Osteocyte (in vitro differentiated cells): ENCODE measurements at regions not wholly inside any gene's neighbourhood (a gene's known extent, or its start where the extent isn't known, plus 50 kb on each side); places are given as distances from the start of the nearest gene placed in this dataset.

Experiments
- DNase-seq: peaks from one replicate; pipeline ENCODE4 v3.0.0; 2021; ENCODE audit warnings: mixed read lengths; ENCODE audit not compliant: unreplicated experiment; ENCODE audit errors: extremely low spot score
- H3K27ac Mint-ChIP-seq: one replicate; pipeline ENCODE4 v1.8.0; 2021; ENCODE audit warnings: mild to moderate bottlenecking, mixed read lengths; ENCODE audit not compliant: unreplicated experiment
- H3K27me3 Mint-ChIP-seq: one replicate; pipeline ENCODE4 v1.8.0; 2021; ENCODE audit warnings: mixed read lengths; ENCODE audit not compliant: unreplicated experiment
- H3K36me3 Mint-ChIP-seq: one replicate; pipeline ENCODE4 v1.8.0; 2021; ENCODE audit warnings: mixed read lengths; ENCODE audit not compliant: unreplicated experiment
- H3K4me1 Mint-ChIP-seq: one replicate; pipeline ENCODE4 v1.8.0; 2021; ENCODE audit warnings: mixed read lengths; ENCODE audit not compliant: unreplicated experiment
- H3K4me3 Mint-ChIP-seq: one replicate; pipeline ENCODE4 v1.8.0; 2021; ENCODE audit warnings: mild to moderate bottlenecking, moderate library complexity, mixed read lengths; ENCODE audit not compliant: unreplicated experiment
- H3K9me3 Mint-ChIP-seq: one replicate; pipeline ENCODE4 v1.8.0; 2021; ENCODE audit warnings: mixed read lengths; ENCODE audit not compliant: unreplicated experiment
- TF ChIP-seq, protein P1 (sequence below): fragments of 200-600 bp; sonication (generic); IDR thresholded peaks from 2 replicates; pipeline ENCODE4 v1.5.0; 2021; ENCODE audit warnings: antibody characterized with exemption, mild to moderate bottlenecking, moderate library complexity

DNA sequence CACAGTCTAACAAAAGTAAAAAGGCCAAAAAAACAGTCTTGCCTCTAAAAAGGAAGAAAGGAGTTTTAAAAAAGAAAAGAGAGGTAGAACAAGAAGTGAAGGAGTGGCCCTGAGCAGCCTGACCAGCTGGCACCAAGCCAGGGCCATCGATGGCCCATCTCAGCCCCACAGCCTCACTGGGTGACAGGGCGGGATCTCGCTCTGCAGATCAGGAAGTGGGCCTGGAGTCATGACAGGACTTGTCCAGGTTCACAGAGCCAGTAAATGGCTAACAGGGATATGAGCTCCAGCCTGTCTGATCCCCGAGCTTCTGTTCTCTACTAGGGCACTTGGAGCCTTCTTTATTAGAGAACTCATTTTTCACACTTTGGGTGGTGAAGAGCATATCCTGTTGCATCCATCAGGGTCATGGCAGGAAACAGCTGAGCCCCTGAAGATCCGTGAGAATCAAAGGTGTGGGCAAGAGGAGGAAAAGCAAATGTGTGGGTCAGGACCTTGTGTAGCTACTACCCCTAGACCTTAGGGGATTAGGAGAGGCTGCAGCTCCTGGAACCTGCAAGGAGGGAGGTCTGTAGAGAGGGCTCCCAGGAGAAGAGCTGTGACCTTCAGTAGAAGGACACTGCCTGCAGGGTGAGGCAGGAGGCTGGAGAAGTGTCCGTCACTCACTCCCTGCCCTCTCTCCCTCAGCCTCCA, 299.0 kb upstream of the MSX2 start:
- Mint-ChIP-seq H3K9me3 (peaks cover 4% of the 10 kb centered on the region), H3K4me1 (peaks cover 12% of the 10 kb centered on the region), H3K27ac (no peak overlapping the region), H3K4me3 (no peak overlapping the region), H3K27me3 (peaks cover 12% of the 10 kb centered on the region), H3K36me3 (no peaks in the 10 kb centered on the region)
- TF ChIP-seq, protein P1, sequence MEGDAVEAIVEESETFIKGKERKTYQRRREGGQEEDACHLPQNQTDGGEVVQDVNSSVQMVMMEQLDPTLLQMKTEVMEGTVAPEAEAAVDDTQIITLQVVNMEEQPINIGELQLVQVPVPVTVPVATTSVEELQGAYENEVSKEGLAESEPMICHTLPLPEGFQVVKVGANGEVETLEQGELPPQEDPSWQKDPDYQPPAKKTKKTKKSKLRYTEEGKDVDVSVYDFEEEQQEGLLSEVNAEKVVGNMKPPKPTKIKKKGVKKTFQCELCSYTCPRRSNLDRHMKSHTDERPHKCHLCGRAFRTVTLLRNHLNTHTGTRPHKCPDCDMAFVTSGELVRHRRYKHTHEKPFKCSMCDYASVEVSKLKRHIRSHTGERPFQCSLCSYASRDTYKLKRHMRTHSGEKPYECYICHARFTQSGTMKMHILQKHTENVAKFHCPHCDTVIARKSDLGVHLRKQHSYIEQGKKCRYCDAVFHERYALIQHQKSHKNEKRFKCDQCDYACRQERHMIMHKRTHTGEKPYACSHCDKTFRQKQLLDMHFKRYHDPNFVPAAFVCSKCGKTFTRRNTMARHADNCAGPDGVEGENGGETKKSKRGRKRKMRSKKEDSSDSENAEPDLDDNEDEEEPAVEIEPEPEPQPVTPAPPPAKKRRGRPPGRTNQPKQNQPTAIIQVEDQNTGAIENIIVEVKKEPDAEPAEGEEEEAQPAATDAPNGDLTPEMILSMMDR = no peak
- no peak for DNase-seq

DNA sequence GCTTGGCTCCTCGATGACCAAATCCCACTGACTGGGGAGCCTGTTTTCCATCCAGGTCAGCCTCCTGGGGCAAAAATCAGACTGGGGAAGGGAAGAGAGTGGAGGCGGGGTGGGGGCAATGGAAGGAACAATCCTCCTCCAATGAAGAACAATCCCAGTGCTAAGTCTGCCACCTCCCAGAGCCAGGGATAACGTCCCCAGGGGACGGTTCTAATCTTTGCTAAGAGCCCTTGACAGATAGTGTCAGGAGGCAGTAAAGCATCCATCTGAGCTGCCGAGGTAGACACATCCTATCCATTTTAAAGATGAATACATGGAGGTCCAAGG, 298.5 kb upstream of the MSX2 start:
- Mint-ChIP-seq H3K27ac (no peak overlapping the region), H3K9me3 (peaks cover 4% of the 10 kb centered on the region), H3K27me3 (peaks cover 12% of the 10 kb centered on the region), H3K4me3 (no peak overlapping the region), H3K36me3 (no peaks in the 10 kb centered on the region), H3K4me1 (peaks cover 12% of the 10 kb centered on the region)
- no peak for DNase-seq
- TF ChIP-seq, protein P1 = no peak

DNA sequence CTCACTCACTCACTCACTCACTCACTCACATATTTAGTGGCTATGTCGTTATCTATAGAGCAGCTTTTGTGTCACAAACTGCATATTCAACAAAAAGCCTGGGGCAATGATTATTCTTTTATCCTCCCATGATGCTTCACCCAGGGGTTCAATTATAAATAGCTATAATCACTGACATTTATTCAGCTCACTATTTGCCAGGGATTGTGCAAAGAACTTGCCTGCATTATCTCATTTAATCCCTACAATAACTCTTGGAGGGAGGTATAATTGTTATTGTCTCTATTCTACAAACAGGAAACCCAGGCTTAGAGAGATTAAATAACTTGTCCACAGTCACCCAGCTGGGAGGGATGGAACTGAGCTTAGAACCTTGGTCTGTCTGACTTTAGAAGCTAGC, 298.0 kb upstream of the MSX2 start:
- Mint-ChIP-seq H3K4me3 (no peak overlapping the region), H3K36me3 (no peaks in the 10 kb centered on the region), H3K4me1 (peaks cover 12% of the 10 kb centered on the region), H3K27ac (no peak overlapping the region), H3K27me3 (peaks cover 12% of the 10 kb centered on the region), H3K9me3 (peaks cover 4% of the 10 kb centered on the region)
- no peak for DNase-seq
- TF ChIP-seq, protein P1 = no peak

DNA sequence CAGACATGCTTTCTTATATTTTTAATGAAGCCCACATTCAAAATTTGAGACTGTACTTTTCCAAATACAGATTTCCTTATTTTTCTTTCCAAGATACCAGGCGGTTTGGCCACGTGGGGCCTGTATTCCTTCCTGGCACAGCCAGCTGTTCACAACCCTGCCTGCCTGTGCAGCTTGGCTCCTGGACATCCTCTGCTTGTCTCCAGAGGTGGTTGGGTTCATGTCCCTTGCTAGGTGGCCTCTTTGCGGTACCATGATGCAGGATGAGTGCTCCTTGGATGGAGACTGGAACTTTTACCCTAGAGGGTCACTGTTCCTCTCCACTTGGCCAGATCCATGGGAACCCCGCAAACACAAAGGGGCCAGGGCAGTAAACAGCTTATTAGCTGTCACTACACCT, 297.5 kb upstream of the MSX2 start:
- Mint-ChIP-seq H3K27ac (no peak overlapping the region), H3K36me3 (no peaks in the 10 kb centered on the region), H3K27me3 (peaks cover 12% of the 10 kb centered on the region), H3K9me3 (peaks cover 4% of the 10 kb centered on the region), H3K4me3 (no peak overlapping the region), H3K4me1 (peaks cover 12% of the 10 kb centered on the region)
- TF ChIP-seq, protein P1 = no peak
- DNase-seq = no peak

DNA sequence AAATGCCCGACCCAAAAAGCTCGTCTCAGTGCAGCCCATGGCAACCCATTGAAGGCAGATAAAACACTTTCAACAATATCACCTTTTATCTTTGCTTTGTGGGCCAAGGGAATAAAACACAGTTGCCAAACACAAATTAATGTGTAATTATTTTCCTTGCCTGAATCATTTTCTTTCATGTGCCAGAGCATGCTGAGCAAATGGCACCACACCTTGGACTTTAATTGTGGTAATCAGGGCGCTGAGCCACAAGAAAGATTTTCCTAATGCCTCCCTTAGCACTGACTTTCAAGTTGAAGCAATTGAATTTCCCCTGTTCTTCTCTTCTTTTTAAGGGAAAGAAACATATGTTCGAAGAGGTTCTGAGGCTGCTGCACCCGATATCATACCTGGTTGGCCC, 297.1 kb upstream of the MSX2 start:
- Mint-ChIP-seq H3K36me3 (no peaks in the 10 kb centered on the region), H3K27me3 (peaks cover 12% of the 10 kb centered on the region), H3K9me3 (peaks cover 4% of the 10 kb centered on the region), H3K4me1 (peaks cover 12% of the 10 kb centered on the region), H3K27ac (no peak overlapping the region), H3K4me3 (no peak overlapping the region)
- TF ChIP-seq, protein P1 = no peak
- DNase-seq = no peak
